HG02973 (cell line): ENCODE measurements at regions not wholly inside any gene's neighbourhood (a gene's known extent, or its start where the extent isn't known, plus 50 kb on each side); places are given as distances from the start of the nearest gene placed in this dataset.

ENCODE experiments used
- ATAC-seq: cut with Tn5 transposase; IDR thresholded peaks from one replicate; pipeline ENCODE4 v1.9.1; 2021; ENCODE audit warnings: moderate library complexity; ENCODE audit not compliant: unreplicated experiment

- no peak for ATAC-seq
These were observed 203.1 kb upstream of the CAMK1G start for GRCh38 chr1:209380420-209380819.

GRCh38 chr1:209382231-209383100 lies 201.0 kb upstream of the CAMK1G start:
- ATAC-seq, result no peak

DNA sequence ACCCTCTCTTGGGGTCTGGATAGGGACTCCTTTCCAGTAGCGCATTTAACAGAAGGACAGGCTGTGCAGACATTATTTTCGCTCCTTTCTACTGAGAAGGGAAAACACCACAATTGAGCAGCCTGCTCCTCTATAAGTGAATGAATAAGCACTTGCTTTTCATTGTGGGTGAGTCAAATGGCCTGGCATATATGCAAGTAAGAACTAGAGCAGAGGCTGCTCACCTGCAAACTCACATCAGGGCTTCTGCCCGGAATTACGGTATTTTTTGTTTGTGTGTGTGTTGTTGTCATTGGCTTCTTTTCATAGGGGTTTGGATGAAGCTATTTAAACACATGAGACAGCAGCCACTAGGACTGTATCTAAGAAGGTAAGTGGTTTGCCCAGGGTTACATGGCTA lies 200.1 kb upstream of the CAMK1G start:
- ATAC-seq, result no peak

DNA sequence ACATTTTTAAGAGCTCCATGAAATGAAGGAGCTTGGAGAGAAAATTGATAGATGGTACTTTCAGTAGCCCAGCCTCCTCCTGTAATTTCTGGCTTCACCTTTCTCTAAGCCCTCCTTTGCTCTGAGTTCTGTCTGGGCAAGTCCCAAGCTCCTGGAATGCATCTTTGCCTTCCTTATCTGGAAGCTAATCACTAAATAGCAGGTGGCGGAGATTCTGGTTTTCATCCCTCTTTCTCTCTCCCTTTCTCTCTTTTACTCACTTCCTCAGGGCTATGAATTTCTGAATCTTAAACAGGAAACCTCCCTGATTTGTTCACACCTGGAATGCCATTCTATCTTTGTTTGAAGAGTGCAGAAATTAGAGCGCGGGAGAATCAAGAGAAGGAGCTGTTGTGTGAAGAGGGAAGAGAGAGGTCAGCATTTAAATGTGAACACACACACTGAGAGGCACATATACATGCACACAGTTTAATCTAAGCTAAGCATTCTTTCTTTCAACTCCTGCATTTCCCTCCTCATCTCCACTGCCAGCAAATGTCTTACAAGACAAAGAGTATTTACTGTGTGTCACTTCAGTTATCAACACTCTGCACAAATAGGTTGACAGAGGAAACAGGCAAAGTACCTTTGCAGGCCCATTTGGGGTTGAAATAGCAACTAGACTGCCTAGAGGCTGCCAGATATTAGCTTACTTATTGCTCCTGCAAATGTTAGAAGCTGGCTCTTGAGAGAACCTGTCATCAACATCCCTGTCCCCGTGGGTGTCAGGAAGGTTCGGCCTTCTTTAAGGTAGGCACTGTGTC lies 199.4 kb upstream of the CAMK1G start:
- no peak for ATAC-seq

DNA sequence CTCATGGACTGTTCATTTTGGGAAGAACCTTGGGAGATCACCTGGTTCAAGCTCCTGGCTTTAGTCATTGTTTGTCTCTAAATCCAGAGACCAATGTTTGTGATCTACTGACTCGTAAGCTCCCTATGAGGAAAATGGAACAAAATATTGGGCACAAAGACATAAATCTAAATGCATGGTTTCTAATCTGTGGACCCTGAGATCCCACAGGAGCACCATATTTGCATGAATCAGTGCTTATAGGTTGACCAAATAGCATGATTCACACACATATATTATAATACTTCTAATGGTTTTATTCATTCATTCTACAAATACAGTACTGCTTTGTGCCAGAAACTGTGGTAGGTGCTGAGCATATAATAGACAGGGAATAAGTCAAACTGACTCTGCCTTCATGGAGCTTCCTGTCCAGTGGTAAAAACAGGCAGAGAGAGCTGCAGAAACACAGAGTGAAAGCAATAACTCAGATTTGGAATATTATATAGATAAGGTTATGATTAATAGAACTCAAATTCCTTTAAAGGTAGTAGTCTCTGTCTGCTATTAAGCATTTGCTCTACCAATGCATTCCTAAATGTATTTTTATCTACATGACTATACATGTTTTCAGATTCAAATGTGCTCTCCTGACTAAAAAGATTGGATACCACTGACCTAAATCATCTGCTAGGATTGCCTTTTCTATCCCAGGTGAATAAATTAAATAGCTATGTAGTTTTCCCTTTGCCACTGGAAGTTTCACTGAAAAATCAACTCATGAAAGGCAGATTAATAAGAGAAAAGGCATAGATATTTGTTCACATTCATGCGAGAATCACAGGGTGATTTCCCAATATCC lies 198.6 kb upstream of the CAMK1G start:
- ATAC-seq, result no peak

DNA sequence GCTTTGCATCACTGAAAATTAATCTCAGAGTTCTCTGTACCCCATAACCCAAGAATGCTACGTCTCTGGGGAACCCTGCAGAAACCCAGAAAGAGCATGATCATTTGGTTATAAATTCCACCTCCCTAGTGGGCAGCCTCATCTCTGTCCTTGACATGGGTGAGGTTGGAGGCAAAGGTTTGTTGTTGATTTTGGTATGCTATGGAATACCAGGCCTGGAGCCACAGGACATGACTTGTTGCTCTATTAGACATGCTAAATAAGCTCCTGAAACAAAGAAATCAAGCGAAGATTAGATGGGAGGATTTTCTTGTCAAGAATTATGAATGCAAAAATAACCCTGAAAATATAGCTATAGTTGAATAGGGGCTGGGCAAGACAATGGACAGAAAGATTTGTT lies 197.4 kb upstream of the CAMK1G start:
- ATAC-seq, result no peak

GRCh38 chr1:209387271-209387968 lies 196.1 kb upstream of the CAMK1G start:
- no peak for ATAC-seq

GRCh38 chr1:209387969-209388329 lies 195.6 kb upstream of the CAMK1G start:
- ATAC-seq, result no peak

DNA sequence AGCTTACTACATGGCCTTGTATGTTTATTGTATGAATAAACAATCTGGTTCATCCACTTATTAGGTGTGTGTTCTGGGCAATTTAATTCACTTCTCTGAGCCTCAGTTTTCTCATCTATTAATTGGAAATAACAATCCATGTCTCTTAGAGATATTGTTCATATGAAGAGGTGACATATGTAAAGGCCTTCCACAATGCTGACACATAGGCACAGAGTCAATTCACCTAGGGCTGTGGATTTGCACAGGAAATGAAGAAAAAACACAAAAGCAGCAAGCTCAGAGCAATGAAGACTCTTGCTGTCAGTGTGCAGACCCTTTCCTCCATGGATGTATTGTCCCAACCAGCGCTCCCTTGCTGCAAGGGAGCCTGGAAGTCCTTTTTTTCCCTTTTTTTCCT lies 195.2 kb upstream of the CAMK1G start:
- ATAC-seq, result no peak

GRCh38 chr1:209389258-209389657 lies 194.3 kb upstream of the CAMK1G start:
- ATAC-seq, result no peak

DNA sequence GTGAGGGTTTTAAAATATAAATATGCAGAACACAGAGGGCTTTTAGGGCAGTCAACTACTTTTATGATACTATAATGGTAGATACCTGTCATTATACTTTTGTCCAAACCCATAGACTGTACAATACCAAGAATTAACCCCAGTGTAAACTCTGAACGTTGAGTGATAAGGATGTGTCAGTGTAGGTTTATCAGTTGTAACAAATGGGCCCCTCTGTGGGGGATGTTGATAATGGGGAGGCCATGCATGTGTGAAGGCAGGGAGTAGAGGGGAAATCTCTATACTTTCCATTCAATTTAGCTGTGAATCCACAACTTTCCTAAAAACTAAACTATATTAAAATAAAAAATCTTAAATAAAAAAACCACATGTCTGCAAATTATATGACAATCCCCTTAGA lies 193.5 kb upstream of the CAMK1G start:
- ATAC-seq, result no peak

DNA sequence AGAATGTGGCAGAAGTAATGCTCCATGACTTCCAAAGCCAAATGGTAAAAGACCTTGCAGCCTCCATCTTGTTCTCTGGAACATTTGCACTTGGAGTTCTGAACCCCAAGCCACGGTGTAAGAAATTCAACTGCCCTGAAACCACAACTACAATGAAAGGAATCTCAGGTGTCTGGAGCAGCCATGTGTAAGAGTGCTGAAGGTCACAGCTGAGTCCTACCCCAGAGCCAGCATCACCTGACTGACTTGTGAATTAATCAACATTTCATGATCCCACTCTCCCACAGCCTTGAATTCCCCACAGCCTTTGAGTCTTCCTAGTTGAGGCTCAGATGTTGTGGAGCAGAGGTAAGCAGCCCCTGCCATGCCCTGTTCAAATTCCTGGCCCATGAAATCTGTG lies 192.8 kb upstream of the CAMK1G start:
- ATAC-seq, result no peak

- ATAC-seq, result no peak
These were observed 191.7 kb upstream of the CAMK1G start for GRCh38 chr1:209391792-209392191.

DNA sequence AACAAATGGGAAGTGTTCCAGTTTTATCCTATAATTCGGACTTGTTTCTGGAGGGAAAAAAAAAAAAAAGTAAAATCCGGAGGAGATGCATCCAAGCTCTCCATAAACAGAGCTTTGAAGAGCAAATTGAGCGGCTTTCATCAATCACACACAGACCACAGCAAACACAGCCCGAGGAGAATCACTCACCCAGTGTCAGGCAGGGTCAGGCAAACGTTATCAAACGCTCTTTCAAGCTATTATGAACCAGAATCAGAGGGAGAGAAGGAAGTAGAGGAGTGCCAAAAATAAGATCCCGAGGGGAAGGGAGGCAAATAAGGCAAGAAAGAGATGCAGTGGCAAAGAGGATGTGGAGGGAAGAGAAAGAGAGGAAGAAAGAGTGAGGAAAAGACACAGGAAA lies 188.3 kb upstream of the CAMK1G start:
- ATAC-seq, result no peak

DNA sequence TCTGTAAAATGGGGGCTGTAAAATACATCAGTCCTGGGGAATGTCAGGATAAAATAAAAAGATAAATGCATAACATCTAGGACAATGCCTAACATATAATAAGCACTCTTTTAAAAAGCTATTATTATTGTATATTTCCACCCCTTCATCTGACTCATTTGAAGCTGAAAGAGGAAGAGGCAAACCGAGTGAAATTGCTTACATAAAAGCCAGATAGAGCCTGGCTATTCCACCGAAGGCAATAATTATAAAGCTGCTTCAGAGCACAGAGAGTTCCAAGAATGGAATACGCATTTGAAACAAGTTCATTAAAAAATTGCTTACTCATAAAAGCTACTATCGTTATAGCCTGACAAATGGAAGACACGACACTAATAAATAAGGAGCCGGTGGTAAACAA lies 186.1 kb upstream of the CAMK1G start:
- no peak for ATAC-seq

- ATAC-seq, result no peak
These were observed 185.6 kb upstream of the CAMK1G start for GRCh38 chr1:209397910-209398309.

DNA sequence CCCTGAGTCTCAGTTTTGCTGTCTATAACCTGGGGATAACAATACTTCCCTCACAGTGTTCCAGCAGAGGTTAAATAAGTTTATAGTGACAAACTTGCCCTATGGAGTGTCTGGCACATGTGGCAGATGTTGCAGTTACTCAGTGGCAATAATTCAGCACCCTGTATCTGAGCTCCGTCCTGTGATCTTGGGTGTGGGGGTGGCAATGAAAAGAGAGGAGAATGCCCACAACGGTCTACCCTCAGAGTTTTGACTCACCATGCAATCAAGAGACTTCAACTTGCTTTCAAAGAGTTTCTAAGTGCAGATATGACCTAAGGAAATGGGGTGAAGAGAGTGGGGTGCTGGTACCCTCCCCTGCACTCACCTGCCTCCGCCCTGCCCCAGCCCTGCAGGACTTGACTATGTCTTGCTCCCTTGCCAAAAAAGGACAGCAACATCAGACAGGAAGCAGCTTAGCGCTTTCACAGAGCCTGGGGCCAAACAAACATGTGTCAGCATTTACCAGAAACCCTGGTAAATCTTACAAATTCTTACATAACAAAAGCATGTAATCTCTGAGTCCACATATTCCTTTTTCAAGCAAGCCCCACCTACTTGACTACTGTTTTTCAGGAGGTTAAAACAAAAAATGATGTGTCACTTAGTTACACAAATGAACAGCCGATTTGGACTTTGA lies 185.1 kb upstream of the CAMK1G start:
- no peak for ATAC-seq

DNA sequence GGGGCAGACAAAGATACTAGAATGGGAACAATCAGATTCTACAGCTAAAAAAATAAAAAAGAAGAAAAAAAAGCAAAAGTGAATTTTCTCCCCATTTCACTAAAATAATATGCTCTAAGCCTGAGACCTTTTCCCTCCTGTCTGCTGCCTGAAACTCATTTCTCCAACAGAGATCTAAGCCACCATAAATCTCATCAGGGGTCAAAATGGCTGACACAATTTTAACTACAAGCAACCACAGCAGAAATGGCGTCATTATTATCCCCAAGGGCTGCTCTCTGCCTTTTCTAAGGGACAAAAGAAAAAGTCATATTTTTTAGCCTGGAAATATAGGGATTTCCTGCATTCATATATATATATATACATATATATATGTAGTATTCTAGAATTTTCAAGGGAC lies 183.7 kb upstream of the CAMK1G start:
- ATAC-seq, result no peak

DNA sequence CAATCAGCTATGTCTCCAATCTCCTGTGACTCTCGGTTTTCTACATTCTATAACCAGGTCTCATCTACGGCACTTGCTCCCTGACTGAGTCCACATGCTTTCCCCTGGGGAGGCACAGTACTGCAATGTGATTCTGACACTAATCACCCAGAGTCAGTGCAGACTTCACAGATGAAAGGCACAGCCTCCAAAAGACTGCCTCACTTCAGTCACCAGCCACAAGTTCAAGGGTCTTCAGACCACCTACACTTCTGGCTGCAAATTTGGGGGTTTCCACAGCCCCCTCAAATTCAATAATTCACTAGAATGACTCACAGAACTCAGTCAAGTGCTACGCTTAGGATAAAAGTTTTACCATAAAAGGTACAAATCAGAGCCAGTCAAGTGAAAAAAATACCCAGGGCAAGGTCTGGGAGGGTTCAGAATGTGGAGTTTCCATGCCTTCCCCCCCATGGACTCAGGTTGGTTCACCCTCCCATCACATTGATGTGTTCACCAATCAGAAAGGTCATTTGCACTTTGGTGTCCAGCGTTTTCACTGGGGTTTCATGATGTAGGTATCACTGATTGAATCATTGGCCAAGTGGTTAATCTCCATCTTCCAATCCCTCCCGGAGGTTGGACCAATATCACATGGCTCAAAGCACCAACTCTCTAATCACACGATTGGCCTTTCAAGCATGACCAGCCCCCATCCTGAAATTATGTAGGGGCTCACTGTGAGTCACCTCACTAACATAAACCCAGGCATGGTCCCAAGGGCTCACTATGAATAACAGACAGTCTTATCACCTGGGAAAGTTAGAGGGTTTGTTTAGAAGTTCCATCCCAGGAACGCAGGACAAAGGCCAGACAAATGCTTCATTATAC lies 182.9 kb upstream of the CAMK1G start:
- no peak for ATAC-seq
